GM12874 (cell line): ENCODE measurements at regions not wholly inside any gene's neighbourhood (a gene's known extent, or its start where the extent isn't known, plus 50 kb on each side); places are given as distances from the start of the nearest gene placed in this dataset.

Source experiments
- TF ChIP-seq, protein P1 (sequence below): IDR thresholded peaks from 2 replicates; pipeline ENCODE4 v1.5.1; 2011; ENCODE audit warnings: low read depth, mild to moderate bottlenecking, control low read depth, low read length, moderate library complexity; ENCODE audit not compliant: insufficient read depth

DNA sequence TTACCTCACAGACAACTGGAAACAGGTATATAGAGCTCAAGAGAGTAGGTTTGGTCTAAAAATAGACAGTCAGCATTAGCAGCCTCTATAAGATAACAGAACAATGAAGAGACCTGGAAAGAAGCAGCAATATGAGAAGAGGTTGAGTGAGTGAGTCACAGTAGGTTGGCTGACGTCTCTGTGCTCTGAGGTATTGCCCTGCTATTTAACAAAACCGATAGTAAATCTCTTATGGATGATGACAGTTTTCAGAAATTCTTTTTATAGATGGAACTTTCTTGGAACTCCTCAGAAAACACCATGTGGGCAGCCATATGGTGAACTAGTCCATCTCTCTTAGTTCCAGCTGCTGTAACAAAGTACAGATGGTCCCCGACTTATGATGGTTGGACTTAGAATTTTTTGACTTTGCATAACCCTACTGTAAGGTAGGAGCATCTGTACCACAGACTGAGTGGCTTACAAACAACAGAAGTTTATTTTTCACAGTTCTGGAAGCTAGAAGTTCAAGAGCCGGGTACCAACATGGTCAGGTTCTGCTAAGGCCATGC lies 123.5 kb downstream of the MBD2 start:
- TF ChIP-seq, protein P1, sequence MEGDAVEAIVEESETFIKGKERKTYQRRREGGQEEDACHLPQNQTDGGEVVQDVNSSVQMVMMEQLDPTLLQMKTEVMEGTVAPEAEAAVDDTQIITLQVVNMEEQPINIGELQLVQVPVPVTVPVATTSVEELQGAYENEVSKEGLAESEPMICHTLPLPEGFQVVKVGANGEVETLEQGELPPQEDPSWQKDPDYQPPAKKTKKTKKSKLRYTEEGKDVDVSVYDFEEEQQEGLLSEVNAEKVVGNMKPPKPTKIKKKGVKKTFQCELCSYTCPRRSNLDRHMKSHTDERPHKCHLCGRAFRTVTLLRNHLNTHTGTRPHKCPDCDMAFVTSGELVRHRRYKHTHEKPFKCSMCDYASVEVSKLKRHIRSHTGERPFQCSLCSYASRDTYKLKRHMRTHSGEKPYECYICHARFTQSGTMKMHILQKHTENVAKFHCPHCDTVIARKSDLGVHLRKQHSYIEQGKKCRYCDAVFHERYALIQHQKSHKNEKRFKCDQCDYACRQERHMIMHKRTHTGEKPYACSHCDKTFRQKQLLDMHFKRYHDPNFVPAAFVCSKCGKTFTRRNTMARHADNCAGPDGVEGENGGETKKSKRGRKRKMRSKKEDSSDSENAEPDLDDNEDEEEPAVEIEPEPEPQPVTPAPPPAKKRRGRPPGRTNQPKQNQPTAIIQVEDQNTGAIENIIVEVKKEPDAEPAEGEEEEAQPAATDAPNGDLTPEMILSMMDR, result no peak

DNA sequence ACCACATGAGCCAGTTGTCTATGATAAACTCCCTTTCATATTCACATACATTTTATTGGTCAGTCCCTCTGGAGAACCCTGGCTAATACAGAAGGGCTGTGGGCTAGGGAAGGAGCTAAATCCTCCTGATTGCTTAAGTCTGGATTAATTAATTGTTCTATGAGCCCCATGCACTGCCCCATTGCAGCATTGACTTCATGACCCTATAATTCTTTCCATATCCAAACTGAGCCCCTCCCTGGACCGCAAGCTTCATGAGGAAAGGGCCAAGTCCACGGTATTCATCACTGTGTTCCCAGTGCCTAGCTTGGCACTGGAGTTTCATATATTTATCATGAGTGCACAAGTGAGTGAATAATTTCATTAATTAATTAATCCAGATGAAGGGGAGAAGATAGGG lies 124.0 kb downstream of the MBD2 start:
- TF ChIP-seq, protein P1, result no peak

DNA sequence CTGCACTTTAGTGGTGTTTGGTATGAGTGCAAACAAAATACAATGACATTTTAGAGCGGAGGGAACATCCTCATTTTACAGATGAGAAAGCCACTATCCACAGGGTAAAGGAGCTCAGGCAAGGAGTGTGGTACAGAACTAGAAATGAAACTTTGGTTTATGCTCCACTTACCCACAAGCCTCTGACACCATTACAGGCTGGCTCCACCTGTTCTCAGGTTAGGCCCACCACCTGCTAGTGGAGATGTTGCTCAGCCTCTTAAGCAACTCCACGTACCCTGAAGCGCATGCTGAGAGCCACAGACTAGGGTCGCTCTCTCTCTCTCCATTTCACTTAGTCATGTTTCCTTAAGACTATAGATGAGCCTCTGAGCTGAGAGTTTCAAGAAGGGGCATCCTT lies 130.0 kb downstream of the MBD2 start:
- TF ChIP-seq, protein P1, result no peak

DNA sequence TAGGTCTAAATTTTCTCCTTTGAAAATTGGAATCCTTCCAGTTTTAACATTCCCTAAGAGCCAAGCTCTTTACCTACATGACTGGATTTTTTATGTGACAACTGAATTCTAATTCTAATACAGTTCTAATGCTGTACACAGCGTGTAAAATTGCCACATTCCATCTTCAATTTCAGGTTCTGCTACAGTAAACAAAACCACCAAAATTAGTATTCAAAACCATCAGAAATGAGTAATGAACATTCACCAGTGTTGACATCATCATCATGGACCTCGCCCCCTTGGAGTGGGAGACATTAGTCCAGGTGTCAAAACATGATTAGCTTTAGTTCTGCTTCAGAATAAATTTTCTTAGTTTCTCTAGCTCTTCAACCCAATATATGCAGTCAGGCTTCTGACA lies 133.6 kb downstream of the MBD2 start:
- TF ChIP-seq, protein P1, result no peak

DNA sequence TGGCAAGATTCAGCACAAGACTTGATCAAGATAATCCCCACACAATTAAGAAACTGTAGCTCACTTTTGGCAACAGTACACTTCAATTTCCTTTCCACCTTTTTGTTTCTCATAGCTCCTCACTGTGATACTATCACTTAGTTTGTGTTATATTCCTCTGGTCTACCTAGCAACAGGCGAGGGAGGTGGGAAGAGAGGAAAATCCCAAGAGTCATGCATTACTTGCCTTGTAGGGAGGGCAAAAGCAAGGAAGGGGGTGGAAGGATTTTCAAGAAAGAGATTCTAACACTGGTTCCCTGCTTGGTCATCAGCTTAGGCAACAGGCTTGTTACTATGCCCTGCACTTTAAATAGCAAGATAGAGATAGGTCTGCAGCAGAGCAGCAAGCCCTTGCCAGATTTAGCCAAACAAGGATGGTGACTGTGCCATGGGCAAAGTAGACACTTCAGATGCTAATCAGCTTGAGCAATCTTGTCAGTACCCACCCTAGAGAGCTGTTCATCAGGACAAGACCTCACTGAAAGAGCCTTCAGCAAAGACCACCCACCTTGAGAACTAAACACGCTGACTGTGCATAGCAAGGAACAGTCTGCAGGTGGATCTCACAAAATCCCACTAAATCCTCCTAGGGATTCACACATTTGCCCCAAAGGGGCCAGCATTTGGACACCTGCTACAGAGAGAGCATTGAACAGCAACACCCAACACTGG lies 134.6 kb downstream of the MBD2 start:
- TF ChIP-seq, protein P1, result no peak

DNA sequence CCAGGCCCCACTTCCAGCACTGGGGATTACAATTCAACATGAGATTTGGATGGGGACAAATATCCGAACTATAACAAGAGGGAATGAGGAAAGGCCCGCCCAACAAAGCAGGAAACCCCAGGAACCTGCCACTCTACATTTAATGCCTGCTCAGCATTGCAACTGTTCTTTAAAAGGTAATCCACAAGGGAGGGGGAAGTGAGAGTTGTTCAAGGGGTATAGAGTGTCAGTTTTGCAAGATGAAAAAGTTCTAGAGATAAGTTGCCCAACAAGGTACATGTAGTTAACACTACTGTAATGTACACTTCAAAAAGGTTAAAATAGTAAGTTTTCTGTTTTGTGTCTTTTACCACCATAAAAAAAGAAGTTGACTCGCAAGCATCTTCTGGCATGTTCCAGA lies 137.6 kb downstream of the MBD2 start:
- TF ChIP-seq, protein P1, result no peak

DNA sequence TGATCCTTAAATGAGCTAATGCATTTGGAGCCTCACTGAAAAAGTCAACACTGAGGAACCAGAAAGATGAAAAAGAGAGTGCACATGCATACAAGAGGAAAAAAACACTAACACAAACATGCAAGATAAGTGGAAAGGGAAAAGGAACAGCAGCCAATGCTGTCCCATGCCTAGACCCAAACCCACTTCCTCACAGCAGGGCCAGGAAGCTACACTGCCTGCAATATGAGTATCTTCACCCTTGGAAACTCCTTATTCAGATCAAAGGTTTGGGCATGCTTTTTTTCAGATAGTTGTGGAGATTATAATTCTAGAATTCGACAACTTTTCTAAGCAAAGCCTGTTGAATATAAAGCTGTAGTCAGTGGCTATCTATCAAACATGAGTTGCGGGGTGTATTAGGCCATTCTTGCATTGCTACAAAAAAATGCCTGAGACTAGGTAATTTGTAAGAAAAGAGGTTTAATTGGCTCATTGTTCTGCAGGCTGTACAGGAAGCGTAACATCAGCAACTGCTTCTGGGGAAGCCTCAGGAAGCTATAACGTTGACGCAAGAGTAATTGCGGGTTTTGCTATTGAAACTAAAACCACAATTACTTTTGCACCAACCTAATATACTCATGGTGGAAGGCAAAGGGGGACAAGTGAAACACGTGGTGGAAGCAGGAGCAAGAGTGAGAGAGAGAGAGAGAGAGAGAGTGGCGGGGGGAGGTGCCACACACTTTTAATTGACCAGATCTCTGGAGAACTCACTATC lies 138.2 kb downstream of the MBD2 start:
- TF ChIP-seq, protein P1, result no peak
